Karpas-422 (cell line): ENCODE measurements at regions not wholly inside any gene's neighbourhood (a gene's known extent, or its start where the extent isn't known, plus 50 kb on each side); places are given as distances from the start of the nearest gene placed in this dataset.

Experiments
- DNase-seq: peaks from one replicate; pipeline ENCODE4 v3.0.0-alpha.2; 2015
- H2AFZ ChIP-seq: fragments of 200-600 bp; sonication (generic); 2 replicates; pipeline ENCODE4 v1.6.1; 2014; ENCODE audit warnings: antibody characterized with exemption, low read length, mixed read lengths
- H3K27ac ChIP-seq: fragments of 200-600 bp; sonication (generic); 2 replicates; pipeline ENCODE4 v1.5.1; 2014; ENCODE audit warnings: mild to moderate bottlenecking, low read length, moderate library complexity
- H3K27me3 ChIP-seq: fragments of 200-600 bp; sonication (generic); 2 replicates; pipeline ENCODE4 v1.6.1; 2014; ENCODE audit warnings: low read length, mixed read lengths
- H3K36me3 ChIP-seq: fragments of 200-600 bp; sonication (generic); 2 replicates; pipeline ENCODE4 v1.6.1; 2014; ENCODE audit warnings: low read length, mixed read lengths; ENCODE audit not compliant: insufficient read depth
- H3K4me1 ChIP-seq: fragments of 200-600 bp; sonication (generic); 2 replicates; pipeline ENCODE4 v1.6.1; 2014; ENCODE audit warnings: mild to moderate bottlenecking, low read length, mixed read lengths
- H3K4me2 ChIP-seq: fragments of 200-600 bp; sonication (generic); 2 replicates; pipeline ENCODE4 v1.6.1; 2014; ENCODE audit warnings: low read length, low read depth, mild to moderate bottlenecking; ENCODE audit not compliant: poor library complexity, severe bottlenecking
- H3K4me3 ChIP-seq: fragments of 200-600 bp; sonication (generic); 2 replicates; pipeline ENCODE4 v1.5.1; 2014; ENCODE audit warnings: mild to moderate bottlenecking, antibody characterized with exemption, low read length, mixed read lengths
- H3K79me2 ChIP-seq: fragments of 200-600 bp; sonication (generic); 2 replicates; pipeline ENCODE4 v1.6.1; 2014; ENCODE audit warnings: mild to moderate bottlenecking, low read length, mixed read lengths
- H3K9ac ChIP-seq: fragments of 200-600 bp; sonication (generic); 2 replicates; pipeline ENCODE4 v1.6.0; 2014; ENCODE audit warnings: low read length
- H3K9me2 ChIP-seq: fragments of 200-600 bp; sonication (generic), shearing (Covaris generic); replicated peaks from 2 replicates; pipeline ENCODE4 v1.6.0; 2014; ENCODE audit warnings: mild to moderate bottlenecking, low read length, moderate library complexity; ENCODE audit not compliant: insufficient read depth
- H3K9me3 ChIP-seq: fragments of 300-700, 200-600 bp; sonication (generic); 2 replicates; pipeline ENCODE4 v1.6.1; 2014; ENCODE audit warnings: low read length, mixed read lengths
- H4K20me1 ChIP-seq: fragments of 200-600 bp; sonication (generic); 2 replicates; pipeline ENCODE4 v1.6.1; 2014; ENCODE audit warnings: mild to moderate bottlenecking, antibody characterized with exemption, low read length, low read depth; ENCODE audit not compliant: insufficient read depth

- Histone ChIP-seq H3K27ac (no peak overlapping the region), H3K79me2 (no peaks in the 10 kb centered on the region), H3K9me2 (no peaks in the 10 kb centered on the region)
Observed at GRCh38 chr17:77327181-77327565, 186.4 kb downstream of the SEC14L1 start.

GRCh38 chr17:77327566-77328464 is 187.0 kb downstream of the SEC14L1 start:
- no peak overlapping the region for H3K4me3 ChIP-seq
- H3K27me3 ChIP-seq: peaks cover 6% of the 10 kb centered on the region; the same call in 1 of the 2 replicates
- H3K4me2 ChIP-seq: no peak overlapping the region
- H3K27ac ChIP-seq: no peak overlapping the region
- H3K9me2 ChIP-seq: no peaks in the 10 kb centered on the region
- H3K9me3 ChIP-seq: no peaks in the 10 kb centered on the region
- no peaks in the 10 kb centered on the region for H3K36me3 ChIP-seq
- no peak overlapping the region for H3K9ac ChIP-seq
- H3K4me1 ChIP-seq: peaks cover 47% of the 10 kb centered on the region
- H4K20me1 ChIP-seq: peaks cover 3% of the 10 kb centered on the region; the same call in 1 of the 2 replicates
- H2AFZ ChIP-seq: no peak overlapping the region
- no peaks in the 10 kb centered on the region for H3K79me2 ChIP-seq
- DNase-seq: no peak

More at GRCh38 chr17:77327181-77327565, 186.4 kb downstream of the SEC14L1 start:
- DNase-seq: no peak
- Histone ChIP-seq H3K4me3 (no peak overlapping the region), H4K20me1 (peaks cover 3% of the 10 kb centered on the region; the same call in 1 of the 2 replicates), H3K9ac (no peak overlapping the region), H3K27me3 (peaks cover 5% of the 10 kb centered on the region; the same call in 1 of the 2 replicates), H3K4me2 (no peak overlapping the region), H3K9me3 (no peaks in the 10 kb centered on the region), H3K36me3 (no peaks in the 10 kb centered on the region), H3K4me1 (peaks cover 47% of the 10 kb centered on the region), H2AFZ (no peak overlapping the region)

GRCh38 chr17:77328823-77329740 is 188.3 kb downstream of the SEC14L1 start:
- peaks cover 40% of the 10 kb centered on the region for H3K4me1 ChIP-seq
- H3K4me2 ChIP-seq: no peak overlapping the region
- H3K79me2 ChIP-seq: no peaks in the 10 kb centered on the region

GRCh38 chr17:77329741-77330531 is 189.2 kb downstream of the SEC14L1 start:
- no peaks in the 10 kb centered on the region for H3K36me3 ChIP-seq
- H2AFZ ChIP-seq: no peak overlapping the region
- no peaks in the 10 kb centered on the region; the same call in 1 of the 2 replicates for H4K20me1 ChIP-seq
- peaks cover 3% of the 10 kb centered on the region; the same call in 1 of the 2 replicates for H3K27me3 ChIP-seq
- H3K9ac ChIP-seq: no peak overlapping the region
- no peak overlapping the region for H3K27ac ChIP-seq
- H3K4me2 ChIP-seq: no peak overlapping the region
- H3K4me3 ChIP-seq: no peak overlapping the region
- peaks cover 32% of the 10 kb centered on the region for H3K4me1 ChIP-seq
- no peaks in the 10 kb centered on the region for H3K9me3 ChIP-seq
- no peaks in the 10 kb centered on the region for H3K79me2 ChIP-seq
- no peaks in the 10 kb centered on the region for H3K9me2 ChIP-seq
- no peak for DNase-seq

More at GRCh38 chr17:77328823-77329740, 188.3 kb downstream of the SEC14L1 start:
- no peaks in the 10 kb centered on the region; the same call in 1 of the 2 replicates for H4K20me1 ChIP-seq
- no peak overlapping the region for H2AFZ ChIP-seq
- peaks cover 6% of the 10 kb centered on the region; the same call in 1 of the 2 replicates for H3K27me3 ChIP-seq
- no peak for DNase-seq
- H3K9me2 ChIP-seq: no peaks in the 10 kb centered on the region
- no peak overlapping the region for H3K4me3 ChIP-seq
- no peaks in the 10 kb centered on the region for H3K9me3 ChIP-seq
- H3K27ac ChIP-seq: no peak overlapping the region
- H3K36me3 ChIP-seq: no peaks in the 10 kb centered on the region
- no peak overlapping the region for H3K9ac ChIP-seq

- H3K79me2 ChIP-seq: no peaks in the 10 kb centered on the region
- peaks cover 25% of the 10 kb centered on the region for H3K4me1 ChIP-seq
- no peak for DNase-seq
- no peaks in the 10 kb centered on the region for H3K36me3 ChIP-seq
- H3K27me3 ChIP-seq: peaks cover 3% of the 10 kb centered on the region; the same call in 1 of the 2 replicates
- H3K4me3 ChIP-seq: no peak overlapping the region
- H2AFZ ChIP-seq: no peak overlapping the region
- H3K9me2 ChIP-seq: no peaks in the 10 kb centered on the region
- H3K9ac ChIP-seq: no peak overlapping the region
- no peaks in the 10 kb centered on the region for H3K9me3 ChIP-seq
- no peak overlapping the region for H3K27ac ChIP-seq
- no peaks in the 10 kb centered on the region; the same call in 1 of the 2 replicates for H4K20me1 ChIP-seq
- no peak overlapping the region for H3K4me2 ChIP-seq
Observed at GRCh38 chr17:77330602-77331081, 189.9 kb downstream of the SEC14L1 start.

- Histone ChIP-seq H3K4me2 (peak overlapping the region; percentile 74), H3K4me1 (peaks cover 20% of the 10 kb centered on the region), H2AFZ (0 out of 2 replicates have a peak overlapping the region, but pooled peaks have one; percentile 67), H3K9ac (peak overlapping the region; percentile 65), H3K27me3 (0 out of 2 replicates have a peak, but pooled peaks cover 3% of the 10 kb centered on the region), H3K9me3 (no peaks in the 10 kb centered on the region), H3K27ac (no peak overlapping the region), H4K20me1 (no peaks in the 10 kb centered on the region; the same call in 1 of the 2 replicates), H3K79me2 (no peaks in the 10 kb centered on the region), H3K9me2 (no peaks in the 10 kb centered on the region), H3K4me3 (peak overlapping the region; percentile 62; the same call in 1 of the 2 replicates), H3K36me3 (no peaks in the 10 kb centered on the region)
- peak; percentile 96 for DNase-seq
Observed at GRCh38 chr17:77331301-77331864, 190.6 kb downstream of the SEC14L1 start.
